Posterior vena cava (tissue), 2 donors: ENCODE measurements at regions not wholly inside any gene's neighbourhood (a gene's known extent, or its start where the extent isn't known, plus 50 kb on each side); places are given as distances from the start of the nearest gene placed in this dataset.
"Not testable (repeated sequence)": the region's sequence is repeated elsewhere in the genome, so short reads cannot be mapped to it uniquely, and the experiment has no call there.

ENCODE experiments used
- DNase-seq: peaks from one replicate; pipeline ENCODE4 v3.0.0-alpha.2; 2020; ENCODE audit warnings: low spot score
- intact Hi-C, 2 donors: fragments of 100-400 bp; cut with DNase I; formaldehyde crosslinking; loops; one replicate each; pipeline versions ENCODE4 v1.14.1 to v1.14.2; 2022 to 2023
- donor health status: DM: yes; HTN: yes; CAD: no.
- donor health status: DM: yes; HTN: yes; CAD: no.

DNA sequence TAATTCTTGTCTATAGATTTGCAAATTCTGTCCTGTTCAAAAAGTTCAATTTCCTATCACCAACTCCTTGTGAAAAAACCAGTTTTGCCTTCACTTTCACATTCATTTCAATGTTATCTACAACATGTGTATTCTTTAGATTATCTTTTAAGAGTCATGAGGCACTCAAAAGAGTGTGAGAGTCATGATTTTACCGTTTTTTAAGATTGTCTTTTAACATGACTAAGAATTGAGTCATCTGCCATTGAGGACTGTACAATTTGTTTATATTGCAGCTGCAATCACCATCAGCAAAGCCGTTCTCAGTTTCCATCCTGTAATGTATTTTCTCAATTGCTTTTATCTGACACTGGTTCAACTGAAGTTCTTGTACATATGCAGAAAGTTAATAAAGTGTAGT, 275.8 kb downstream of the LNPK start:
- no peak for DNase-seq
- intact Hi-C loops = loop anchor here in 1 of 2 donors (2.0 kb wide), 1 partner anchor 75 kb away; no protein-coding TSS in a partner anchor

DNA sequence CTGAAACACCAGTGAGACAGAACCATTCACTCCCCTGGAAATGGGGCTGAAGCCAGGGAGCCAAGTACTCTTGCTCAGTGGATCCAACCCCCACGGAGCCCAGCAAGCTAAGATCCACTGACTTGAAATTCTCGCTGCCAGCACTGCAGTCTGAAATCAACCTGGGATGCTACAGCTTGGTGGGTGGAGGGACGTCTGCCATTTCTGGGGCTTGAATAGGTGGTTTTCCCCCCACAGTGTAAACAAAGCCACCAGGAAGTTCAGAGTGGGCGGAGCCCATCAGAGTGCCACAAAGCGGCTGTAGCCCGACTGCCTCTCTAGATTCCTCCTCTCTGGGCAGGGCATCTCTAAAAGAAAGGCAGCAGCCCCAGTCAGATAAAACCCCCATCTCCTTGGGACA, 292.8 kb downstream of the LNPK start:
- intact Hi-C loops = no loop called here
- no peak for DNase-seq

- no peak for DNase-seq
- intact Hi-C loops = no loop called here
These were observed 294.7 kb downstream of the LNPK start for GRCh38 chr2:175707322-175707721.

DNA sequence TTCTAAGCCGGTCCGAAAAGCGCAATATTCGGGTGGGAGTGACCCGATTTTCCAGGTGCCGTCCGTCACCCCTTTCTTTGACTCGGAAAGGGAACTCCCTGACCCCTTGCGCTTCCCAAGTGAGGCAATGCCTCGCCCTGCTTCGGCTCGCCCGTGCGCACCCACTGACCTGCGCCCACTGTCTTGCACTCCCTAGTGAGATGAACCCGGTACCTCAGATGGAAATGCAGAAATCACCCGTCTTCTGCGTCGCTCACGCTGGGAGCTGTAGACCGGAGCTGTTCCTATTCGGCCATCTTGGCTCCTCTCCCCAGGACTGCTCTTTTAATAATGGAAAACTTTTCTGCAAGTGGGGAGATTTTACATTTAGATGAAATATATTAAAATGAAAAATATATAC, 297.5 kb downstream of the LNPK start:
- DNase-seq, intact Hi-C loops: not testable (repeated sequence)

- intact Hi-C loops = loop anchor here in 1 of 2 donors (10.0 kb wide), 1 partner anchor 127 kb away; no protein-coding TSS in a partner anchor
These were observed 304.0 kb downstream of the LNPK start for GRCh38 chr2:175698061-175698460.

GRCh38 chr2:175690113-175690837, 311.8 kb downstream of the LNPK start:
- DNase-seq = no peak
- intact Hi-C loops = loop anchor here in 1 of 2 donors (10.0 kb wide), 1 partner anchor 135 kb away; no protein-coding TSS in a partner anchor

More at GRCh38 chr2:175698061-175698460, 304.0 kb downstream of the LNPK start:
- no peak for DNase-seq

DNA sequence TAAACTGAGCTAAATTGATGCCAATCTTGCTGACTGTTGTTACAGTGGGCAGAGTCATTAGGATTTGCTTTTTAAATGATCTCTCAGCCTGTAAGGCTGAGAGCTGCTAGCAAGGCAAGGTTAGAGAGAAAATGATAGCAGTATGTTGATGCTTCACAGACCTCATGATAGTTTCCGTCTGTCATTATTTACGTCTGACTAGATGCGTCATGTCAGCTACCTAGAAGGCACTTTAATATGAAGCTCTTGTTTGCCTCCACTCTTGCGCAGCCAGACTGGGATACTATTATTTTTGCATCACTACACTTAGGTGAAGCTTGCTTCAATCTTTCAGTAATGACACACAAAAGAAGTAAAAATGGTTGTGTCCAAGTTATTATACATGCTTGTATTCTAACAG, 313.8 kb downstream of the LNPK start:
- intact Hi-C loops = loop anchor here (5.0 to 10.0 kb wide), 2 partner anchors 397 to 399 kb away; partner anchors contain the start of gene EVX2 (in 1 of the 2)
- no peak for DNase-seq

DNA sequence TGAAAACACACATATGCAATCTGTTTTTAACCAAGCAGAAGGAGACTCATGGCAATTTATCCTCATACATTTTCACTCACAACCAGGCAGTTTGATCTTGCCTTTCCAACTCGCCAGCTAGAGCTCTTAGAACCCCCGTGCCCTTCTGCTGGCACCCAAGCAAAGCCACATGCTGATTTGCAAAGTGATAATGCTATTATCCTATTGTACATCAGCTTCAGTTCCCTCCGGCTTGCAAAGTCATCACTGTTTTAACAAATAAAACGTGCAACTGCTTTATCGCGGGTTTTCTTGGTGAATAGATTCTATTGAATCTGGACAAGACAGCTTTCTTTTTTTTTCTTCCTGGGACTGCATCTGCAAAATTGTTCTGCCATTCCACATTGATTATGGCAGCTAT, 314.6 kb downstream of the LNPK start:
- intact Hi-C loops = loop anchor here (5.0 to 10.0 kb wide), 2 partner anchors 397 to 400 kb away; partner anchors contain the start of gene EVX2 (in 1 of the 2)
- no peak for DNase-seq

DNA sequence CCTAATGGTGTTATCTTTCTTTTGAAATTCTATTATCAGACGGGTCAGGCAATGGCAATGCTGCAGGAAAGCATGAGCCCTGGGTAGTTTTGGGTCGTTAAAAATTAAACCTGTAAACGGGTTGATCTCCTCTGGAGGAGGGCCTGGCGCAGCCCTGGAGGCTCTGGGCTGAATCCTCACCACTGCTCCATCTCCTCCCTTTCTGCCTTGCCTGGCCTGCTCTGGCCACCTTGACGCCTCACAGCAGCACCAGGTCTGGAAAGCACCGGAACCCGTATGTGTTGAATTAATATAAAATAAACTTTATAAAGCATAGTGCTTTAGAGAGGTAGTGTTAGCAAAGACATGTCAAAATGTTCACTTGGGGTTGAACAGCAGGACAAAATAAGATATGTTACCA, 316.1 kb downstream of the LNPK start:
- intact Hi-C loops = loop anchor here (5.0 to 10.0 kb wide), 2 partner anchors 399 to 401 kb away; partner anchors contain the start of gene EVX2 (in 1 of the 2)
- DNase-seq = no peak

DNA sequence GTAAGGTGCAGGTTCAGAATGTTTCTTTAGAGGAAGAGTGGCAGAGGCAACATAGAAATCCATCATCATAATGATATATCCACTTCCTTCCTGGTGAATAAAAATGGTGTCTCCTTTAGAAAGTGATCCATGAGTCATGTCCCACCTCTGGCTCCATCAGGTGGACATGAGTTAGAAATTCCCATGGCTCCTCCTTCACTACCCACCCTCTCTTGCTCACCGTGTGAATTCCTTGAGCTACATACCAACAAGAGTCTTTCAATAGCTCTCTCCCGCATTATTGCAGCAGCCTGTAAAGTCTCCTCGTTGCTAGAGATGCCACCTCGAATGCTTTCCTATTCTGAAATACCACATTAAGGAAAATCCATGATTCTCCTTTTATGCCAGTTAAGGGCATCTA, 317.6 kb downstream of the LNPK start:
- intact Hi-C loops = loop anchor here in 1 of 2 donors (10.0 kb wide), 1 partner anchor 400 kb away; the partner anchor contains the start of gene EVX2
- no peak for DNase-seq

DNA sequence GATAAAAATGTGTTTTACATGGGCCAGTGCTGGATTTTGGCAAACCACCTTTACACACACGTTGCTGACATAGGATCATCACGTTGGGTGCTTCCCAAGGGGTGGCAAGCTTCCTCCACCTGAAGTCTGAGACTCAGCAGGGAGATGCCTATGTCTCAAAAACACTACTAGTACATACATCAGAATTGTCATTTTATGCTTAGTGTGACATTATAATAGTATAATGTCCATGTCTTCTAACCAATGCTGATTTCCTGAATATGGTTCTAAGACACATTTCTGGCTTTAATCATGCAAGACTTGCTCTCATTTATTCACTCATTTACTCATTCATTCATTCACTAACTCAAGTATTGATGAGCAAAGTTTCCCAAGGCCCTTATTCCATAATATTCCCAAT, 322.3 kb downstream of the LNPK start:
- intact Hi-C loops = loop anchor here in 1 of 2 donors (10.0 kb wide), 1 partner anchor 405 kb away; the partner anchor contains the start of gene EVX2
- DNase-seq = no peak

- intact Hi-C loops = no loop called here
- DNase-seq = no peak
These were observed 322.8 kb downstream of the LNPK start for GRCh38 chr2:175679231-175679630.

DNA sequence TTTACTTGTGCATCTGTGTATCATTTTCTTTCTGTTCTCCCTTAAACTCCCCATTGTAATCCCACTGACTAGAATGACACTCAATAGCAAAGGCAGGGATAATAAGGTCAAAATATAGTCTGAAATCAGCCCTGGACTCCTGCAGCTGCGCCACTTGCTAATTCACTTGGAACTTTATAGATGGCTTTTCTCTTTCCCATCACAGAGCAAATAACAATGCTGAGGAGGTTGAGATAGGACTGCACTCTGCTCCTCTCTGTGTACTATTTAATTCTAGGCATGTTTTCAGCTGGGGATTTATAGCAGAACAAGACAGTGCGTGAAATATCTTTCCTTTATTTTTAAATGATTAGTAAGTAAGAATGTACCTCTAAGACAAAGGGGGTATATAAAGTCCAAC, 324.2 kb downstream of the LNPK start:
- DNase-seq = no peak
- intact Hi-C loops = no loop called here

DNA sequence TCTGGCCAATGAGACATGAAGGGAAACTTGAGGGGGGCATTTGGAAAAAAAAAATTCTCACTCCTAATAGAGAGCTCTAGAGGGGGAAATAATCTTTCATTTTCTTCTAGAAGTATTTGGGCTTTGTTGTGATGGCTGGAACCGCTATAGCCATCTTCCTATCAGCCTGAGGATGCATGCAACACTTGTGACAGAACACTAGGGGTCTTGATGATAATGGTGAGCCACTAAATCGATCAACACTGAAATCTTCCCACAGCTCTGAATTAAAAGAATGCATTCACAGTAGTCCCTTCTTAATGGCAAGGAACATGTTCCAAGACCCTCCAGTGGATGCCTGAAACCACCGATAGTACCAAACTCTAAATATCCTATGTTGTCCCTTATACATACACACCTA, 325.3 kb downstream of the LNPK start:
- DNase-seq = no peak
- intact Hi-C loops = no loop called here

DNA sequence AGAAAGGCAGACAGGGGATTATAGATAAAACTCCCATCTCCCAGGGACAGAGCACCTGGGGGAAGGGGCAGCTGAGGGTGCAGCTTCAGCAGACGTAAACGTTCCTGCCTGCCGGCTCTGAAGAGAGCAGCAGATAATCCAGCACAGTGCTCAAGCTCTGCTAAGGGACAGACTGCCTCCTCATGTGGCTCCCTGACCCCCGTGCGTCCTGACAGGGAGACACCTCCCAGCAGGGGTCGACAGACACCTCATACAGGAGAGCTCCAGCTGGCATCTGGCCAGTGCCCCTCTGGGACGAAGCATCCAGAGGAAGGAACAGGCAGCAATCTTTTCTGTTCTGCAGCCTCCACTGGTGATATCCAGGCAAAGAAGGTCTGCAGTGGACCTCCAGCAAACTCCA, 333.3 kb downstream of the LNPK start:
- intact Hi-C loops = loop anchor here in 1 of 2 donors (10.0 kb wide), 1 partner anchor 224 kb away; no protein-coding TSS in a partner anchor
- not testable (repeated sequence) for DNase-seq

DNA sequence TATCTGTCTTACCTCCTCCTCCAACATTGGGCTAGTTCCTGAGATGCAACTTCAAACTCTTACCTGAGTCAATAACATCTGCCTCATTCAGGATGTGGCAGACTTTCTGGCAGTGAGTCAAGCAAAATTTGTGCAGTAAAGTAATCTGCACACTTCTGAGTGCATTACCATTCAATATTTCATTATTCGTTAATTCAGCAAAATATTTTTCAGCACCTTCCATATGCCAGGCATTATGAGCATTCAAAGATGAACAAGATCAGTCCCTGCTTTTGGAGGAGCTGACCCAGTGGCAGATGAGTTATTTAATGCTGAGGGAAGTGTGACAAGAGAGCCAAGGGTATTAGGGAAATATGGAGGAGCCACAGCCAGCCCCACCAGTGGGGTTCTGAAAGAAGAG, 339.7 kb downstream of the LNPK start:
- intact Hi-C loops = loop anchor here in 1 of 2 donors (10.0 kb wide), 1 partner anchor 218 kb away; no protein-coding TSS in a partner anchor
- no peak for DNase-seq

- intact Hi-C loops = no loop called here
These were observed 353.4 kb downstream of the LNPK start for GRCh38 chr2:175648577-175649063.

DNA sequence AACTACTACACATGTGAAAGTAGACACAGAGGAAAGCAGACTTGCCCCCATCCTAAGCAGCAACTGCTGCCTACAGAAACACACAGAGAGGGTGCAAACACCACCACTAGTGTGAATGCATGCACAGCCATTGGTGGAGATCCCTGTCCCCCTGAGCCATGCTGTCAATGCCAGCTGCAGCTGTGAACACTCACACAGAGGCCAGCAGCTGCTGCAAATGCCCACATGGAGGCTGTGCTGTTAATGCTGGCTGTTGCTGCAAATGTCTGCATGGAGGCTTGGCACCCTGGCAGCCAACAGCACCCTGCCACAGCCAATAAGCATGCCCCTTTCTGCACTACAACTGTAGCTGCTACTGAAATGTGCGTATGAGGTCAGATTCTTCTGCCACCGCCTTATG, 355.0 kb downstream of the LNPK start:
- intact Hi-C loops = no loop called here

More at GRCh38 chr2:175648577-175649063, 353.4 kb downstream of the LNPK start:
- no peak for DNase-seq

DNA sequence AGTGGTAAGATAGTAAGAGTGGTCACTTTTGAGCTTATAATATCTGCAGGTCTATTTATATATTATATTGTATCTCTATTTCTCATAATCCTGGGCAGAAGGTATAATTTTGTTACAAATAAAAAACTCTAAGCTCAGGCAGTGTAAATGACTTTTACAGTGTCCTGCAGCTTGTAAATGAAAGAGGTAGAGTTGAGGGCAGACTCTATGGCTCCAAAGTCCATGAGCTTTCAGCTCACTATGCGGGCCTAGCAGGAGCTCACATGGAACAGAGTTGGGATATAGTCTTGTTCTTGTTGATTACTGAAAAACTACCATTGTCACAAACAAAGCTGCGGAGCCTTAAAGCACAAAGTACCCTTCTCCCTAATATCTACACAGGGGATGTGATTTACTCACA, 361.4 kb downstream of the LNPK start:
- no peak for DNase-seq
- intact Hi-C loops = no loop called here

More for the DNA sequence above, 355.0 kb downstream of the LNPK start:
- DNase-seq = no peak

DNA sequence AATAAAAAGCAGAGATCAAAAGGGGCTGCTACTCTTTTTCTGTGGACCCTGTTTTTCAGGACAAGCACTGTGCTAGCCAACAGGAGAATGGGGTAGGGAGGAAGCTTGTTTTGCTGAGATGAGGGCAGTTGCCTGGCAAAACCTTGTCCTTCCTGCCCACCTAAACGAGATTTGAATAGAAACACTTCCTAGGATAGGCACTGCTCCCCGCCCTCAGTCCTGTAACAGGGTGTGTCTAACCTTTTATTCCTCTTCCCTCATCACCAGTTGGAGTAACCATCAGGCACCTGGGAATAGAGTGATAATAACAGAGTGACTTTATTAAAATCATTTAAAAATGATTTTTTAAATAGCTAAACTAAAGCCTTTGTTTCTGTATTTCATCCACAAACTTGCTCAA, 368.8 kb downstream of the LNPK start:
- DNase-seq = no peak
- intact Hi-C loops = loop anchor here in 1 of 2 donors (10.0 kb wide), 1 partner anchor 758 kb away; no protein-coding TSS in a partner anchor
